DOHH2 (cell line): ENCODE measurements at regions not wholly inside any gene's neighbourhood (a gene's known extent, or its start where the extent isn't known, plus 50 kb on each side); places are given as distances from the start of the nearest gene placed in this dataset.

Experiments
- EZH2phosphoT487 ChIP-seq: fragments of 200-600 bp; sonication (generic); IDR thresholded peaks from 2 replicates; pipeline ENCODE4 v1.6.1; 2017; ENCODE audit warnings: borderline replicate concordance, mild to moderate bottlenecking, antibody characterized with exemption, low read length, moderate library complexity, mixed read lengths
- TF ChIP-seq, protein P1 (sequence below): fragments of 200-600 bp; sonication (generic); IDR thresholded peaks from one replicate; pipeline ENCODE4 v1.5.1; 2014; ENCODE audit warnings: antibody characterized with exemption, mild to moderate bottlenecking, low read depth, low read length; ENCODE audit not compliant: poor library complexity, severe bottlenecking

DNA sequence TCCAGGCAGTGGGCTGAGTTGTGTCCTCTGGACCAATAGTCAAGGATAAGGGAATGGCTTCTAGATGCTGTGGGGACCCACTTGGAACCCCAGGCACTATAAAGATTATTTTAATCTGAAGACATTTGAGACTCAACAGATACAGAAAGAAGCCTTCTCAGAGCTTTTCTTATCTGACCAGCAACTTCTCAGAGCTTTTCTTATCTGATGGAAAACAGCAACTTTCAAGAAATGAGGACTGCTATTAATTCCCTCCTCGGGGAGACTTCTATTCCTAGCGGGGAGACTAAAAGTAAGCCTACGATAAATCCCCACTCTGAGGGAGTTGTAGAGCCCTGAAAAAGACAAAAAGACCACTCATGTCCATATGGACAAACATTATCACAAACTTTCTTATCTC lies 160.5 kb downstream of the RNASET2 start:
- TF ChIP-seq, protein P1, sequence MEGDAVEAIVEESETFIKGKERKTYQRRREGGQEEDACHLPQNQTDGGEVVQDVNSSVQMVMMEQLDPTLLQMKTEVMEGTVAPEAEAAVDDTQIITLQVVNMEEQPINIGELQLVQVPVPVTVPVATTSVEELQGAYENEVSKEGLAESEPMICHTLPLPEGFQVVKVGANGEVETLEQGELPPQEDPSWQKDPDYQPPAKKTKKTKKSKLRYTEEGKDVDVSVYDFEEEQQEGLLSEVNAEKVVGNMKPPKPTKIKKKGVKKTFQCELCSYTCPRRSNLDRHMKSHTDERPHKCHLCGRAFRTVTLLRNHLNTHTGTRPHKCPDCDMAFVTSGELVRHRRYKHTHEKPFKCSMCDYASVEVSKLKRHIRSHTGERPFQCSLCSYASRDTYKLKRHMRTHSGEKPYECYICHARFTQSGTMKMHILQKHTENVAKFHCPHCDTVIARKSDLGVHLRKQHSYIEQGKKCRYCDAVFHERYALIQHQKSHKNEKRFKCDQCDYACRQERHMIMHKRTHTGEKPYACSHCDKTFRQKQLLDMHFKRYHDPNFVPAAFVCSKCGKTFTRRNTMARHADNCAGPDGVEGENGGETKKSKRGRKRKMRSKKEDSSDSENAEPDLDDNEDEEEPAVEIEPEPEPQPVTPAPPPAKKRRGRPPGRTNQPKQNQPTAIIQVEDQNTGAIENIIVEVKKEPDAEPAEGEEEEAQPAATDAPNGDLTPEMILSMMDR = no peak
- TF ChIP-seq EZH2phosphoT487 = no peak
